NT2/D1 (cell line): ENCODE measurements at regions not wholly inside any gene's neighbourhood (a gene's known extent, or its start where the extent isn't known, plus 50 kb on each side); places are given as distances from the start of the nearest gene placed in this dataset.

ENCODE experiments used
- SUZ12 ChIP-seq: IDR thresholded peaks from 2 replicates; pipeline ENCODE4 v1.6.1; 2011; ENCODE audit not compliant: insufficient read length, insufficient read depth; ENCODE audit errors: extremely low read depth
- YY1 ChIP-seq: IDR thresholded peaks from 2 replicates; pipeline ENCODE4 v1.6.1; 2011; ENCODE audit not compliant: insufficient read length, insufficient read depth
- ZNF274 ChIP-seq: IDR thresholded peaks from 2 replicates; pipeline ENCODE4 v1.6.1; 2011; ENCODE audit warnings: mild to moderate bottlenecking, low read depth, low read length

- TF ChIP-seq SUZ12 (no peak), YY1 (no peak), ZNF274 (no peak)
These were observed 1478.1 kb downstream of the FSTL5 start for GRCh38 chr4:160685729-160686128.
